SK-N-SH treated with all-trans-retinoic acid at 6 μM for 48 hours (cell line): ENCODE measurements at regions not wholly inside any gene's neighbourhood (a gene's known extent, or its start where the extent isn't known, plus 50 kb on each side); places are given as distances from the start of the nearest gene placed in this dataset.

Experiments used
- BACH2 ChIP-seq: fragments of 250-450 bp; sonication (Bioruptor Pico); IDR thresholded peaks from 2 replicates; pipeline ENCODE4 v1.9.0; 2021; ENCODE audit warnings: mild to moderate bottlenecking, borderline replicate concordance
- CSDC2 ChIP-seq: fragments of 250-450 bp; sonication (Bioruptor Pico); IDR thresholded peaks from 2 replicates; pipeline ENCODE4 v1.5.0; 2020; ENCODE audit warnings: mild to moderate bottlenecking, moderate library complexity
- ESRRG ChIP-seq: fragments of 250-450 bp; sonication (Bioruptor Pico); IDR thresholded peaks from 2 replicates; pipeline ENCODE4 v1.6.1; 2021; ENCODE audit warnings: mild to moderate bottlenecking
- ISL1 ChIP-seq: fragments of 250-450 bp; sonication (Bioruptor Pico); IDR thresholded peaks from 2 replicates; pipeline ENCODE4 v2.1.2; 2022; ENCODE audit warnings: mild to moderate bottlenecking, moderate library complexity
- RARB ChIP-seq: fragments of 250-450 bp; sonication (Bioruptor Pico); IDR thresholded peaks from 2 replicates; pipeline ENCODE4 v1.8.0; 2021; ENCODE audit warnings: mild to moderate bottlenecking, moderate library complexity
- SNAI2 ChIP-seq: fragments of 250-450 bp; sonication (Bioruptor Pico); IDR thresholded peaks from 2 replicates; pipeline ENCODE4 v1.5.0; 2020; ENCODE audit warnings: mild to moderate bottlenecking, moderate library complexity
- TCF4 ChIP-seq: fragments of 250-450 bp; sonication (Bioruptor Pico); IDR thresholded peaks from 2 replicates; pipeline ENCODE4 v1.8.0; 2021; ENCODE audit warnings: mild to moderate bottlenecking, moderate library complexity, borderline replicate concordance
- ZC3H10 ChIP-seq: fragments of 250-450 bp; sonication (Bioruptor Pico); IDR thresholded peaks from 2 replicates; pipeline ENCODE4 v1.5.1; 2021; ENCODE audit warnings: mild to moderate bottlenecking, moderate library complexity
- ZFP30 ChIP-seq: fragments of 450-650 bp; formaldehyde crosslinking; IDR thresholded peaks from 2 replicates; pipeline ENCODE4 v1.5.0; 2022; ENCODE audit warnings: mild to moderate bottlenecking, moderate library complexity
- ZNF8 ChIP-seq: fragments of 450-650 bp; formaldehyde crosslinking; IDR thresholded peaks from 2 replicates; pipeline ENCODE4 v1.5.0; 2020; ENCODE audit warnings: mild to moderate bottlenecking, moderate library complexity
- TF ChIP-seq, protein P1 (sequence below): fragments of 250-450 bp; sonication (Bioruptor Pico); IDR thresholded peaks from 2 replicates; pipeline ENCODE4 v1.8.0; 2020; ENCODE audit warnings: mild to moderate bottlenecking, moderate library complexity, borderline replicate concordance
- TF ChIP-seq, protein P2 (sequence below): fragments of 250-450 bp; sonication (Bioruptor Pico); IDR thresholded peaks from 2 replicates; pipeline ENCODE4 v1.5.1; 2020; ENCODE audit warnings: low read depth, mild to moderate bottlenecking, moderate library complexity
- TF ChIP-seq, protein P3 (sequence below): fragments of 250-450 bp; sonication (Bioruptor Pico); IDR thresholded peaks from 2 replicates; pipeline ENCODE4 v1.5.0; 2020; ENCODE audit warnings: mild to moderate bottlenecking, moderate library complexity

DNA sequence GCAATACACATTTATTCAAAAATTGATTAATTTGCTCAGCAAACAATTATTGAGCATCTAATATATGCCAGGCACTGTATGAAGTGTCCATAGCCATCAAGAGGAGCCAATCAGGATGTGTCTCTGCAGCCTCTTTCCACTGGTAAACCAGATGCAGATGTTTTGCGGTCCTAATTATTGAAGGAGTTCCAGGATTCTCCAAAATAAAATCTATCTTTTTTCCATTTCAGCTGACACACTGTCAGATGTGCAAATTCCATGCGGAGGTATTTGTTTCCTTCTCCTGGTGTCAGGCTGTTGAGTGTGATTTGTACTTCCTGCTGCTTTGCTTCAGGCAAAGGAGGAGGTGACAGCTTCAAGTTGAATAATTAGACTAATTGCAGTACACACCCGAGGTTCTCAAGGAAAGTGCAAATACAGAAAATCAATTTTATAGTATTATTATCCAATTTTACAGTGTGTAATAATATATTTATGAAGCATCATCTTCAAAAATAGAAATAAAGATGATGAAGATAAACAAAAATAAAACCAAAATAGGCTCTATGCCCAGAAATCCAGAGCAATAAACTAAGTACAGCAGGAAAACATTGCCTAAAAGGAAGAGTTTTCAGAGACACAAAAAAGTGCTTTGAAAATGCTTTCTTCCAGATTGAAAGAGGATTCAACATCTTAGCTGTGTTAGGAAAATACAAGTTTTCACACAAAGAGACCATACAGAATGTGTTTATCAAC lies 1352.9 kb upstream of the CHAC2 start:
- TF ChIP-seq, protein P1, sequence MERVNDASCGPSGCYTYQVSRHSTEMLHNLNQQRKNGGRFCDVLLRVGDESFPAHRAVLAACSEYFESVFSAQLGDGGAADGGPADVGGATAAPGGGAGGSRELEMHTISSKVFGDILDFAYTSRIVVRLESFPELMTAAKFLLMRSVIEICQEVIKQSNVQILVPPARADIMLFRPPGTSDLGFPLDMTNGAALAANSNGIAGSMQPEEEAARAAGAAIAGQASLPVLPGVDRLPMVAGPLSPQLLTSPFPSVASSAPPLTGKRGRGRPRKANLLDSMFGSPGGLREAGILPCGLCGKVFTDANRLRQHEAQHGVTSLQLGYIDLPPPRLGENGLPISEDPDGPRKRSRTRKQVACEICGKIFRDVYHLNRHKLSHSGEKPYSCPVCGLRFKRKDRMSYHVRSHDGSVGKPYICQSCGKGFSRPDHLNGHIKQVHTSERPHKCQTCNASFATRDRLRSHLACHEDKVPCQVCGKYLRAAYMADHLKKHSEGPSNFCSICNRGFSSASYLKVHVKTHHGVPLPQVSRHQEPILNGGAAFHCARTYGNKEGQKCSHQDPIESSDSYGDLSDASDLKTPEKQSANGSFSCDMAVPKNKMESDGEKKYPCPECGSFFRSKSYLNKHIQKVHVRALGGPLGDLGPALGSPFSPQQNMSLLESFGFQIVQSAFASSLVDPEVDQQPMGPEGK = no peak
- TF ChIP-seq TCF4 = no peak
- no peak for TF ChIP-seq ZNF8
- no peak for TF ChIP-seq CSDC2 (CRISPR knock-in tag)
- no peak for TF ChIP-seq ESRRG
- no peak for TF ChIP-seq SNAI2
- TF ChIP-seq RARB (CRISPR knock-in tag) = no peak
- TF ChIP-seq, protein P2, sequence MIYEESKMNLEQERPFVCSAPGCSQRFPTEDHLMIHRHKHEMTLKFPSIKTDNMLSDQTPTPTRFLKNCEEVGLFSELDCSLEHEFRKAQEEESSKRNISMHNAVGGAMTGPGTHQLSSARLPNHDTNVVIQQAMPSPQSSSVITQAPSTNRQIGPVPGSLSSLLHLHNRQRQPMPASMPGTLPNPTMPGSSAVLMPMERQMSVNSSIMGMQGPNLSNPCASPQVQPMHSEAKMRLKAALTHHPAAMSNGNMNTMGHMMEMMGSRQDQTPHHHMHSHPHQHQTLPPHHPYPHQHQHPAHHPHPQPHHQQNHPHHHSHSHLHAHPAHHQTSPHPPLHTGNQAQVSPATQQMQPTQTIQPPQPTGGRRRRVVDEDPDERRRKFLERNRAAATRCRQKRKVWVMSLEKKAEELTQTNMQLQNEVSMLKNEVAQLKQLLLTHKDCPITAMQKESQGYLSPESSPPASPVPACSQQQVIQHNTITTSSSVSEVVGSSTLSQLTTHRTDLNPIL (CRISPR knock-in tag) = no peak
- TF ChIP-seq, protein P3, sequence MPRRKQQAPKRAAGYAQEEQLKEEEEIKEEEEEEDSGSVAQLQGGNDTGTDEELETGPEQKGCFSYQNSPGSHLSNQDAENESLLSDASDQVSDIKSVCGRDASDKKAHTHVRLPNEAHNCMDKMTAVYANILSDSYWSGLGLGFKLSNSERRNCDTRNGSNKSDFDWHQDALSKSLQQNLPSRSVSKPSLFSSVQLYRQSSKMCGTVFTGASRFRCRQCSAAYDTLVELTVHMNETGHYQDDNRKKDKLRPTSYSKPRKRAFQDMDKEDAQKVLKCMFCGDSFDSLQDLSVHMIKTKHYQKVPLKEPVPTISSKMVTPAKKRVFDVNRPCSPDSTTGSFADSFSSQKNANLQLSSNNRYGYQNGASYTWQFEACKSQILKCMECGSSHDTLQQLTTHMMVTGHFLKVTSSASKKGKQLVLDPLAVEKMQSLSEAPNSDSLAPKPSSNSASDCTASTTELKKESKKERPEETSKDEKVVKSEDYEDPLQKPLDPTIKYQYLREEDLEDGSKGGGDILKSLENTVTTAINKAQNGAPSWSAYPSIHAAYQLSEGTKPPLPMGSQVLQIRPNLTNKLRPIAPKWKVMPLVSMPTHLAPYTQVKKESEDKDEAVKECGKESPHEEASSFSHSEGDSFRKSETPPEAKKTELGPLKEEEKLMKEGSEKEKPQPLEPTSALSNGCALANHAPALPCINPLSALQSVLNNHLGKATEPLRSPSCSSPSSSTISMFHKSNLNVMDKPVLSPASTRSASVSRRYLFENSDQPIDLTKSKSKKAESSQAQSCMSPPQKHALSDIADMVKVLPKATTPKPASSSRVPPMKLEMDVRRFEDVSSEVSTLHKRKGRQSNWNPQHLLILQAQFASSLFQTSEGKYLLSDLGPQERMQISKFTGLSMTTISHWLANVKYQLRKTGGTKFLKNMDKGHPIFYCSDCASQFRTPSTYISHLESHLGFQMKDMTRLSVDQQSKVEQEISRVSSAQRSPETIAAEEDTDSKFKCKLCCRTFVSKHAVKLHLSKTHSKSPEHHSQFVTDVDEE = no peak
- TF ChIP-seq ISL1 (CRISPR knock-in tag) = no peak
- TF ChIP-seq ZFP30 (CRISPR knock-in tag) = no peak
- TF ChIP-seq ZC3H10 (CRISPR knock-in tag) = no peak
- no peak for TF ChIP-seq BACH2
